HG03103 (cell line): ENCODE measurements at regions not wholly inside any gene's neighbourhood (a gene's known extent, or its start where the extent isn't known, plus 50 kb on each side); places are given as distances from the start of the nearest gene placed in this dataset.

Experiments used
- ATAC-seq: cut with Tn5 transposase; IDR thresholded peaks from one replicate; pipeline ENCODE4 v1.9.1; 2021; ENCODE audit warnings: low read depth; ENCODE audit not compliant: unreplicated experiment

- ATAC-seq, result no peak
These were observed 51.5 kb downstream of the SST start for GRCh38 chr3:187618722-187619121.

DNA sequence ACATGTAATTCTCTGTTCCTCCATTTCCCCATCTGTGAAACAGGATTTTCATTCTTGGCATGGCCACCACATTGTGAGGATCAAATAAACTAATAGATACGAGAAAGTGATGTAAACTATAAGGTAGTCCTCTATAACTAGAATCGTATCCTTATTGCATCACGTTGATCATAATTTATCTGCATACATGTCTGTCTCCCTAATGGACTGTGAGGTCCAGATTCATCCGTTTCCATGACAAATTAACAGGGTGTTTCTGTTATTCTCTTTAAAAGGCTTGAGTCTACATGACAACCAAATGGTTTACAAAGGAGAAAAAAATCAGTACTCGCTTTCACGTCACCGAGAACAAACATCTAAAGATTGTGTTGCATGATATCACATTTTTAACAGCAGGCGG is 53.0 kb downstream of the SST start:
- ATAC-seq, result no peak

DNA sequence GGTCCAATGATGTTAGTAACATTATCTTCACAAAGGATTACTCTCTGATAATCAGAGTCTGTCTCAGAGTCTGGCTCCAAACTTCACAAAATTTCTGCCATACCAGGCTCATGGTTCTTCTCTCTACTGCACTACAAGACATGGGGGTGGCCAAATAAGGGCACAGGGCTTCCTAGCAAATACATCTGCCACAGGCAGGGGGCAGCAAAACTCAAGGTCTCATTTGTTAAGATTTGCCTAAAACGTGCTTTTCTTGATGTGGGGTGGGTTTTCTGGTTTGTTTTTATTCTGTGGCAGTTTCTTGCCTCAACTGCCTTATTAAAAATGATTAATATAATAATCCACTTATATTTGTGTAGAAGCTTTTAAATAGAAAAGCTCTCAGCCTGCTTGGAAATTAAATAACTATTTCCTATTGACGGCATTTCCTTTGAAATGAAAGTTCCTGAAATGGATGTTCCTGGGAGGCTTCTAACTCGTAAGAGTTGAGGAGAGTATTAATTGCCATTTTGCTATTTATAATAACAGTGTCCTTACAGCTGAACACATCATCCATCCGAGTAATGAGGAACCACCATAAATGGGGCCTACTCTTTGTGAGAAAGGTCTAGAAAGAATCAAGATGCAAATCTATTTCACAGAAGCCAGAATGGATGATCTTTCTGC is 53.8 kb downstream of the SST start:
- ATAC-seq, result peak; percentile 72

- no peak for ATAC-seq
These were observed 54.6 kb downstream of the SST start for GRCh38 chr3:187615630-187616029.

GRCh38 chr3:187612656-187613055 is 57.5 kb downstream of the SST start:
- no peak for ATAC-seq

GRCh38 chr3:187610981-187611511 is 59.1 kb downstream of the SST start:
- ATAC-seq, result no peak

GRCh38 chr3:187594272-187594671 is 75.9 kb downstream of the SST start:
- no peak for ATAC-seq

DNA sequence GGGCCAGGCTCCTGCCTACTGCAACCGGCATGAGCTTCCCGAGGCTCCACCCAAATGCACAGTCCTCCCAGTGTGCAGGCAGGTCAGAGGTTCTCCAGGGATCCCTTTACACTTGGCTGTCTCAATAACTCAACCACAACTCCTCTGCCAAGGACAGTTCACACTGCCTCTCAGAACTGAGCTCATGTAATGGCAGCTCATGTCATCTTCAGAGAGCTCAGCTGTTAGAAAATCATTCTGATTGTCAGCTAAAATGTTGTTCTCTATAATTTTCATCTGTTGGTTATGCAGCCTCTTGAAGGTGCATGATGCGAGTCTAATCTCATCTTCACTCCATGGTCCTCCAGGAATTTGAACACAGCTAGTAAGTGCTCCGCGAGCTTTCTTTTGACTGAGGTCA is 76.7 kb downstream of the SST start:
- no peak for ATAC-seq

DNA sequence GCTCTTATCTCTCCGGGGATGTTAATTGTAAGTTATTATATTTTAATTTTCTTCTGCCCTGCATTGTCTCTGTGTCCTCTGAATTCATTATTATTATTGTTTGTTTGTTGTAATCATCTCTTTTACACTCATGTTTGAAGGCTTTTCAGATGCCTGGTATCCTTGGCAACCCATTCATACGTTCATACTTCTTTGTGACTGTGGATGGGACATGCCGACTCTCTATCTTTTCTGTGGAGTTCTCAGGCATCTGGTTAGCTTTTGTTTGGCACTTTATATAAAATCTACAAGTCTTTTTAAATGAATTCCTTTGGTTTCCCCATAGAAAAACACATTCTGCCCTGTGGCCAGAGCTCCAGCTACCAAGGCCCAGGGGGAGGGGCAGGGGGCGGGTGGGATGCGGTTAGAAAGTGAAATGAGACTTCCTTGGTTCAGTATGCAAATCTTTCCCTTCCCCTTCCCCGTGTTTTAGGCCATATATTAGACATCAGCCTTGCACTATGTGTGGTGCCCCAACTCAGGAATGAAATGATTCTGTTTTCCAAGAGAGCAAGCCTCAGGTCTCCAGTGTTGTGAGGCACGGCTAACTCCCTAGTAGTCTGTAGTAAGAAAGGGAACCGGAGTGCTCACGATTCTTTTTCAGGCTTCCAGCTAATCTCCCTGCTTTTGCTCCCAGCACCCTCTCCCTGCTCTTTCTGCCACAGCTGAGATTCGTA is 79.2 kb downstream of the SST start:
- no peak for ATAC-seq

DNA sequence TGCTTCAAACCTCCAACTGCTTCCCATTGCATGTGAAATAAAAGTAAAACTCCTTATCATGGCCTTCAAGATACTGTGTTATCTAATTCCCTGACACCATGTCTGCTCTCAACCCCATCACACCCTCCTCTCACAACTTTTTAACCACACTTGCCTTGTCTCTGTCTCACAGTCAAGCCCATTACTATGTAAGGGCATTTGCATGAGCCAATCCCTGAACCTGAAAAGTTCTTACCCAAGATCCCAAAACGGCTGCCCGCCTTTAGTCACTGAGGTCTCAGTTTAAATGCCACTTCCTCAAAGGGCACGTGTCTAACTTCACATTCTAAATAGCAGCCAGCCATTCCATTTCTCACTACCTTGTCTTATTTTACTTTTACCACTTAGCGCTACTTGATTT is 83.1 kb downstream of the SST start:
- ATAC-seq, result no peak

DNA sequence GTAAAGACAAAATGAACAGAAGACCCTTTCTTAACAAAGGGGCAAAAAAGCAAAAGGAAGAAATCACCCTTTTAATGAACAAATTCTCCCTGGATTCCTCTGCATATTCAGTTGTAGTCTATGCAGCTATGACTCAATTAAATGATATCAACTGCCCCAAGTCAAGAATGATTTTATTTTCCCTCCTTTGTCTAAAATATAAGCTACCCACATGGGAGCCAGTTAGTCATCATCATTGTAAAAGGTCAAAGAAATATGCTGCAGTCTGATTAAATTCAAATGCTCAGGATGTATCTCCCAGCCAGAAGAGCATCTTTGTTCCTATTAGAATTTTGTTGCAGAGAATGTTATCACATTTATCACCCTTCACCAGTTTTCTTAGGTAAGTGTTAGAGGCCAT is 84.0 kb downstream of the SST start:
- ATAC-seq, result no peak

GRCh38 chr3:187572441-187572840 is 97.8 kb downstream of the SST start:
- ATAC-seq, result no peak

- ATAC-seq, result no peak
These were observed 98.5 kb downstream of the SST start for GRCh38 chr3:187571701-187572100.

GRCh38 chr3:187570776-187571175 is 99.4 kb downstream of the SST start:
- ATAC-seq, result no peak

DNA sequence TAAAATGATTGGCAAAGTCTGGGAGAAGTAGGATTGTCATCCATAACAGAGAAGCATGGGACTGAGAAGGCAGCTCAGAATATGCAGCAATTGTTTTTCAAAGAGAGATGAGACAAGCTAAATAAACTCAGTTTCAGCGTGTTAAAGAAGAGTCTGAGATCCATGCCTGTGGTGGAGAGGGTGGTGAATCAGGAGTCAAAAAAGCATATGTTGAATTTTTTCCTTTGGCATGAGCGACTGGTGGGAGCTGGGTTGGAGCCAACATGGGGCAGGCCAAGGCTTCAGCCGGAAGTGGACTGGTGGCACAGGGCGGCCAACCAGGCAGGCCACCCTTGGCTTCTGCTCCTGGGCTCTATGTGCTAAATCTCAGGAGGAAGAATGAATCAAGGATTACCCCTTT is 102.0 kb downstream of the SST start:
- no peak for ATAC-seq

DNA sequence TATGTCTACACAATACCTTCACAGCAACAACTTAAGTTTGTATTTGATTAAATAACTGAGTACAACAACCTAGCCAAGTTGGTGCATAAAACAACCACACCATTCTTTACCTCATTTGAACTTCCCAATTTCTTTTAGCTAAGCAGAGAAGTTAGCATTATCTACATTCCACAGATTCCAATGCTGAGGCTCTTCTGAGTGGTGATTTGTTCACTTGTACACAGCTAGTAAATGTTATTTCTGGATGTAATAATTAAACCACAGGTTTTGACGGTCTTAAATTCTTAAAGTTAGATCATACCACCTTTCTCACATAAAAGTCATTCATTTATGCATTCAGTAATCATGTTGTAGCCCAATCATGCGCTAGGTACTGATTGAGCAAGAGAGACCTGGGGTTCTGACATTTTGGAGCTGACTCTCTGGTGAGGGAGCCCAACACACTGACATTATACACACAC is 102.5 kb downstream of the SST start:
- ATAC-seq, result no peak

- ATAC-seq, result no peak
These were observed 103.2 kb downstream of the SST start for GRCh38 chr3:187567021-187567420.

- no peak for ATAC-seq
These were observed 104.5 kb downstream of the SST start for GRCh38 chr3:187565701-187566100.

DNA sequence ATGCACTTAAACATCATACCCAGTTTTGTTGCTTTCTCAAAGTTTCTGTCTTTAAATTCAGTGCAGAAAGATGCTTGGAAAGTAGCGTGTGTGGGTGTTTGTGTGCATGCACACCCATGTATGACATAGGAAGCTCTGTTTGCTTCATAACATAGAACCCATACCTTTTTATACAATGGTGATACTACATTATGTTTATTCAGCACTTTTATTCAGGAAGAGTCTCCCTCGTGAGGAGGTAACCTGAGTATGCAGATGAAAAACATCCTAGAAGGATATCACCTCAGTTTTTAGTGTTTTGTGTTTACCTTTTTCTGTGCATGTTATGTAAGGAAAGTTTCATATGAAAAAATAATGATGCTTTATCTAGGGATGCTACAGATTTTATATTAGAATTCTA is 111.2 kb downstream of the SST start:
- ATAC-seq, result no peak

- ATAC-seq, result no peak
These were observed 118.8 kb downstream of the SST start for GRCh38 chr3:187551416-187551815.

- ATAC-seq, result no peak
These were observed 119.7 kb downstream of the SST start for GRCh38 chr3:187550446-187550845.

DNA sequence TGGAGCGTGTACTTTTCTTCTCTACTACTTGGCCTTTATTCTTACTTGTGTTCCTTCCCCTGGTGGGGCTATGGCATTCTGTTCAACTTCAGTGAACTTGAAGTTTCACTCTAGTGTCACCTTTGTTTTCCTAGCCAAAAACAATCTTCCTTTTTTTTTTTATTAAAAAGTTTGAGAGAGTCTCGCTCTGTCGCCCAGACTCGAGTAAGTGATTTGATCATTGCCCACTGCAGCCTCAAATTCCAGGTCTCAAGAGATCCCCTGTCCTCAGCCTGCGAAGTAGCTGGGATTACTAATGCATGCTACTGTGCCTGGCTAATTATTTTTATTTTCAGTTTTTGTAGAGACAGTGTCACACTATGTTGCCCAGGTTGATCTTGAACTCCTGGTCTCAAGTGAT is 124.8 kb downstream of the SST start:
- ATAC-seq, result no peak
